Stomach (tissue), 4 donors: ENCODE measurements at regions not wholly inside any gene's neighbourhood (a gene's known extent, or its start where the extent isn't known, plus 50 kb on each side); places are given as distances from the start of the nearest gene placed in this dataset.

Source experiments
- CTCF ChIP-seq, 7 experiments: fragments of 450-650 bp in 4 of 7; fragments of 200-600 bp in 3 of 7; sonication (generic) in 3 of 7; IDR thresholded peaks; one replicate each; pipeline ENCODE4 v1.5.1; 2016 to 2019; ENCODE audit warnings: antibody characterized with exemption in 7 of 7, control low read depth in 2 of 7, mild to moderate bottlenecking in 1 of 7
- POLR2A ChIP-seq, 4 donors: fragments of 450-650 bp; IDR thresholded peaks; one replicate each; pipeline ENCODE4 v1.6.1; 2016; ENCODE audit warnings: antibody characterized with exemption in 4 of 4, control low read depth in 2 of 4, mild to moderate bottlenecking in 1 of 4, moderate library complexity in 1 of 4

- TF ChIP-seq CTCF (IDR thresholded peaks at IDR 0.05): no peak
- no peak for TF ChIP-seq POLR2A (IDR thresholded peaks at IDR 0.05)
Observed at GRCh38 chr4:110886856-110887255, 264.0 kb upstream of the PITX2 start.
